ENCODE measurements at regions not wholly inside any gene's neighbourhood (a gene's known extent, or its start where the extent isn't known, plus 50 kb on each side); places are given as distances from the start of the nearest gene placed in this dataset.

GRCh38 chr20:62554898-62555641 lies 79.3 kb upstream of the GATA5 start:
- TF ChIP-seq POLR2A (IDR thresholded peaks at IDR 0.05; ENCODE audit: low read depth, low read length) (no peak), SP1 (IDR thresholded peaks at IDR 0.05; ENCODE audit: low read depth, low read length) (no peak), REST (IDR thresholded peaks at IDR 0.05; ENCODE audit: low read depth, low read length) (no peak)

Data from GM12878 (cell line).